ENCODE measurements at regions not wholly inside any gene's neighbourhood (a gene's known extent, or its start where the extent isn't known, plus 50 kb on each side); places are given as distances from the start of the nearest gene placed in this dataset.

DNA sequence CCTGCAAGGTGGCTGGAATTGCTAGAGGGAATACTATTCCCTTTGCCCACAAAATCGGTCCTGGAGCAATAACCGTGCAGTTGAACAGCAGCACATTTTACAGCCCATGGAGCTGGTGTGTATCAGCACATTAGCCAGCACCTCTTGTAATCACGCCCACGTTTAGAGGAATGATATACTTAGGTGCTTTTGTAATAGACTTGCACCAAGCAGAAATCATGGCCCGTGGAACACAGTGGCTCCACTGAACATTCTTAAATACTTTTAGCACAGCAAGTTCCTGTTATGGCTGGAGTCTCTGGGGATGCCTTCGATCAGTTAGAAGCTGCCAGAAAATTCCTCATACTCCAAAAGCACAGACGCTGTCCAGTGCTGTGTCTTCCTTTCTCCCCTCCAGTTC is 218.1 kb upstream of the FAM78B start:
- no peaks in the 10 kb centered on the region for H3K27me3 ChIP-seq (ENCODE audit: control insufficient read depth, insufficient read depth, low read length)
- no peak for DNase-seq
- intact Hi-C loops (cut with DNase I) = no loop called here
- H3K4me1 ChIP-seq (ENCODE audit: control insufficient read depth in 2 of 3, insufficient read depth in 2 of 3, low read depth in 1 of 3, low read length in 3 of 3) = no peaks in the 10 kb centered on the region
- no peak overlapping the region for H3K4me3 ChIP-seq (ENCODE audit: low read length in 3 of 3)
- H3K9ac ChIP-seq (ENCODE audit: low read length in 3 of 3) = no peak overlapping the region
- H3K9me3 ChIP-seq (ENCODE audit: control insufficient read depth in 2 of 3, insufficient read depth in 1 of 3, low read length in 3 of 3) = no peaks in the 10 kb centered on the region
- no peak for FAIRE-seq
- H3K27ac ChIP-seq (ENCODE audit: low read depth in 2 of 2, low read length in 2 of 2) = no peak overlapping the region
- no peak for TF ChIP-seq CTCF (IDR thresholded peaks at IDR 0.05; ENCODE audit: borderline replicate concordance, extremely low read depth, insufficient read depth)
- no peaks in the 10 kb centered on the region for H3K36me3 ChIP-seq (ENCODE audit: control insufficient read depth in 2 of 3, insufficient read depth in 3 of 3, low read length in 3 of 3)

- no peaks in the 10 kb centered on the region for H3K27me3 ChIP-seq (ENCODE audit: control insufficient read depth, insufficient read depth, low read length)
- no peak overlapping the region for H3K4me3 ChIP-seq (ENCODE audit: low read length in 3 of 3)
- no peak overlapping the region for H3K9ac ChIP-seq (ENCODE audit: low read length in 3 of 3)
- intact Hi-C loops (cut with DNase I) = no loop called here
- H3K4me1 ChIP-seq (ENCODE audit: control insufficient read depth in 2 of 3, insufficient read depth in 2 of 3, low read depth in 1 of 3, low read length in 3 of 3) = no peaks in the 10 kb centered on the region
- no peak for DNase-seq
- FAIRE-seq = no peak
- TF ChIP-seq CTCF (IDR thresholded peaks at IDR 0.05; ENCODE audit: borderline replicate concordance, extremely low read depth, insufficient read depth) = no peak
- no peaks in the 10 kb centered on the region for H3K36me3 ChIP-seq (ENCODE audit: control insufficient read depth in 2 of 3, insufficient read depth in 3 of 3, low read length in 3 of 3)
- H3K27ac ChIP-seq (ENCODE audit: low read depth in 2 of 2, low read length in 2 of 2) = no peak overlapping the region
- H3K9me3 ChIP-seq (ENCODE audit: control insufficient read depth in 2 of 3, insufficient read depth in 1 of 3, low read length in 3 of 3) = no peaks in the 10 kb centered on the region
Measured at GRCh38 chr1:166390366-166391033, 223.7 kb upstream of the FAM78B start.

- Histone ChIP-seq H3K27me3 (ENCODE audit: control insufficient read depth, insufficient read depth, low read length) (no peaks in the 10 kb centered on the region), H3K4me1 (ENCODE audit: control insufficient read depth in 2 of 3, insufficient read depth in 2 of 3, low read depth in 1 of 3, low read length in 3 of 3) (no peaks in the 10 kb centered on the region), H3K36me3 (ENCODE audit: control insufficient read depth in 2 of 3, insufficient read depth in 3 of 3, low read length in 3 of 3) (no peaks in the 10 kb centered on the region), H3K9me3 (ENCODE audit: control insufficient read depth in 2 of 3, insufficient read depth in 1 of 3, low read length in 3 of 3) (no peaks in the 10 kb centered on the region), H3K4me3 (ENCODE audit: low read length in 3 of 3) (no peak overlapping the region), H3K27ac (ENCODE audit: low read depth in 2 of 2, low read length in 2 of 2) (no peak overlapping the region), H3K9ac (ENCODE audit: low read length in 3 of 3) (no peak overlapping the region)
- FAIRE-seq (no peak), DNase-seq (no peak)
- no peak for TF ChIP-seq CTCF (IDR thresholded peaks at IDR 0.05; ENCODE audit: borderline replicate concordance, extremely low read depth, insufficient read depth)
- intact Hi-C loops (cut with DNase I) = no loop called here
Measured at GRCh38 chr1:166391279-166392066, 224.7 kb upstream of the FAM78B start.
